Keratinocyte (primary cell): ENCODE measurements at regions not wholly inside any gene's neighbourhood (a gene's known extent, or its start where the extent isn't known, plus 50 kb on each side); places are given as distances from the start of the nearest gene placed in this dataset.

Source experiments
- DNase-seq: peaks from one replicate; pipeline ENCODE4 v3.0.0-alpha.2; 2011; ENCODE audit warnings: low read depth, missing footprints, low spot score
- FAIRE-seq: peaks from 2 replicates; lab custom pipeline; 2011; peaks lifted over from hg19 to GRCh38; lab: Jason Lieb, UNC
- H2AFZ ChIP-seq: 2 replicates; pipeline ENCODE4 v1.6.0; 2012; ENCODE audit warnings: low read length, control low read depth, inconsistent platforms; ENCODE audit not compliant: control insufficient read depth
- H3K27ac ChIP-seq: 2 replicates; pipeline ENCODE4 v1.5.1; 2011; ENCODE audit warnings: low read length; ENCODE audit not compliant: control insufficient read depth, insufficient read depth
- H3K27me3 ChIP-seq: 3 replicates; pipeline ENCODE4 v1.6.0; 2011; ENCODE audit warnings: low read length; ENCODE audit not compliant: control insufficient read depth, insufficient read depth; ENCODE audit errors: extremely low read depth
- H3K36me3 ChIP-seq, 2 experiments: 2 replicates in 1 of 2; 3 replicates in 1 of 2; pipeline ENCODE4 v1.5.1; 2011; ENCODE audit warnings: low read length in 2 of 2, mild to moderate bottlenecking in 1 of 2; ENCODE audit not compliant: control insufficient read depth in 2 of 2, insufficient read depth in 2 of 2; ENCODE audit errors: extremely low read depth in 1 of 2
- H3K4me1 ChIP-seq: 3 replicates; pipeline ENCODE4 v1.5.1; 2011; ENCODE audit warnings: low read length; ENCODE audit not compliant: control insufficient read depth, insufficient read depth; ENCODE audit errors: extremely low read depth
- H3K4me2 ChIP-seq: 3 replicates; pipeline ENCODE4 v1.6.0; 2011; ENCODE audit warnings: low read depth, low read length; ENCODE audit not compliant: control insufficient read depth, insufficient read depth; ENCODE audit errors: extremely low read depth
- H3K4me3 ChIP-seq, 3 experiments: fragments of 200-600 bp in 1 of 3; sonication (generic) in 1 of 3; 2 replicates in 2 of 3; 3 replicates in 1 of 3; pipeline ENCODE4 v1.5.1; 2011 to 2016; ENCODE audit warnings: low read length in 3 of 3, mild to moderate bottlenecking in 3 of 3, control low read depth in 2 of 3, inconsistent platforms in 1 of 3, low read depth in 1 of 3, mixed read lengths in 1 of 3, mixed run types in 1 of 3, moderate library complexity in 1 of 3; ENCODE audit not compliant: control insufficient read depth in 2 of 3, insufficient read depth in 2 of 3; ENCODE audit errors: extremely low read depth in 1 of 3
- H3K79me2 ChIP-seq: 2 replicates; pipeline ENCODE4 v1.6.0; 2012; ENCODE audit warnings: low read length; ENCODE audit not compliant: control insufficient read depth, insufficient read depth
- H3K9ac ChIP-seq: 3 replicates; pipeline ENCODE4 v1.6.0; 2011; ENCODE audit warnings: low read length; ENCODE audit not compliant: control insufficient read depth, insufficient read depth; ENCODE audit errors: extremely low read depth
- H3K9me1 ChIP-seq: 3 replicates; pipeline ENCODE4 v1.6.0; 2011; ENCODE audit warnings: low read length; ENCODE audit not compliant: control insufficient read depth, insufficient read depth; ENCODE audit errors: extremely low read depth
- H3K9me3 ChIP-seq: 2 replicates; pipeline ENCODE4 v1.5.1; 2012; ENCODE audit warnings: low read depth, low read length; ENCODE audit not compliant: control insufficient read depth
- H4K20me1 ChIP-seq: 3 replicates; pipeline ENCODE4 v1.6.0; 2011; ENCODE audit warnings: low read length; ENCODE audit not compliant: control insufficient read depth, insufficient read depth; ENCODE audit errors: extremely low read depth
- CTCF ChIP-seq, 3 experiments: IDR thresholded peaks in 1 of 3; conservative IDR thresholded peaks in 1 of 3; optimal IDR thresholded peaks in 1 of 3; 2 replicates in 2 of 3; 3 replicates in 1 of 3; pipeline versions ENCODE3 to v1.5.1; 2011; ENCODE audit warnings: low read length in 3 of 3, mild to moderate bottlenecking in 3 of 3, moderate library complexity in 2 of 3, control low read depth in 1 of 3, inconsistent platforms in 1 of 3; ENCODE audit not compliant: insufficient read depth in 2 of 3; ENCODE audit errors: extremely low read depth in 1 of 3
- EZH2 ChIP-seq: IDR thresholded peaks from one replicate; pipeline ENCODE4 v1.6.1; 2012; ENCODE audit warnings: inconsistent platforms, mild to moderate bottlenecking, low read length, moderate library complexity
- dilution Hi-C: fragments of 300-500 bp; cut with MboI; formaldehyde crosslinking; loops from one replicate; pipeline ENCODE4 v1.7.0; 2020; ENCODE audit warnings: low sequenced_read_pairs; ENCODE audit not compliant: extremely low pct_ligation_motif_present

- dilution Hi-C loops = no loop called here
- Histone ChIP-seq H3K27ac (no peak overlapping the region), H3K4me3 (no peak overlapping the region), H3K79me2 (no peaks in the 10 kb centered on the region), H4K20me1 (no peaks in the 10 kb centered on the region), H3K36me3 (no peaks in the 10 kb centered on the region), H3K4me1 (no peaks in the 10 kb centered on the region), H2AFZ (no peak overlapping the region), H3K9me1 (no peaks in the 10 kb centered on the region), H3K27me3 (no peaks in the 10 kb centered on the region), H3K4me2 (no peak overlapping the region), H3K9me3 (no peaks in the 10 kb centered on the region), H3K9ac (no peak overlapping the region)
- FAIRE-seq (no peak), DNase-seq (no peak)
- TF ChIP-seq EZH2 = no peak
- TF ChIP-seq CTCF (optimal IDR thresholded peaks at IDR 0.05 in 1 of 3, IDR thresholded peaks at IDR 0.05 in 1 of 3, conservative IDR thresholded peaks at IDR 0.05 in 1 of 3; ENCODE audit: extremely low read depth in 1 of 3, insufficient read depth in 2 of 3, low read length in 3 of 3) = no peak
Measured at GRCh38 chr6:141346535-141346934, 786.2 kb upstream of the GJE1 start.

DNA sequence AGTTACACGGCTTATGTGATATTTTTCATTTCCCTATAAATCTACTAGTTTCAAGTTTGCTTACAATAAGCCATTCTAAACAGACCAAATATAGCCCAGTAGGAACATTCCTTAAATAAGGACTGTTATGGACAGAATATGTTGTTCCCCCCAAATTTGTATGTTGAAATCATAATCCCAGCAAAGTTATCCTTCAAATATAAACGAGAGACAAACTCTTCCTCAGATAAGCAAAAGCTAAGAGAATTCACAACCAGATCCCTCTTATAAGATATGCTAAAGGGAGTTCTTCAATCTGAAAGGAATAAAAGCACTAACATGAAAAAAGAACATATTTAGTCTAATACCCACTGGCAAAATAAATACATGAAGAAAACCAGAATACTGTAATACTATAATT, 795.5 kb upstream of the GJE1 start:
- FAIRE-seq = no peak
- dilution Hi-C loops = no loop called here

More for the DNA sequence above, 795.5 kb upstream of the GJE1 start:
- no peak overlapping the region for H3K4me2 ChIP-seq
- no peaks in the 10 kb centered on the region for H3K79me2 ChIP-seq
- H3K27ac ChIP-seq = no peak overlapping the region
- no peak overlapping the region for H2AFZ ChIP-seq
- H3K9me1 ChIP-seq = no peaks in the 10 kb centered on the region
- DNase-seq = no peak
- H3K4me1 ChIP-seq = no peaks in the 10 kb centered on the region
- no peaks in the 10 kb centered on the region for H3K27me3 ChIP-seq
- no peak overlapping the region for H3K4me3 ChIP-seq
- H3K9me3 ChIP-seq = no peaks in the 10 kb centered on the region
- no peak overlapping the region for H3K9ac ChIP-seq
- H3K36me3 ChIP-seq = no peaks in the 10 kb centered on the region
- TF ChIP-seq CTCF (optimal IDR thresholded peaks at IDR 0.05 in 1 of 3, IDR thresholded peaks at IDR 0.05 in 1 of 3, conservative IDR thresholded peaks at IDR 0.05 in 1 of 3; ENCODE audit: extremely low read depth in 1 of 3, insufficient read depth in 2 of 3, low read length in 3 of 3) (no peak), EZH2 (no peak)
- H4K20me1 ChIP-seq = no peaks in the 10 kb centered on the region
